ENCODE measurements at regions not wholly inside any gene's neighbourhood (a gene's known extent, or its start where the extent isn't known, plus 50 kb on each side); places are given as distances from the start of the nearest gene placed in this dataset.

DNA sequence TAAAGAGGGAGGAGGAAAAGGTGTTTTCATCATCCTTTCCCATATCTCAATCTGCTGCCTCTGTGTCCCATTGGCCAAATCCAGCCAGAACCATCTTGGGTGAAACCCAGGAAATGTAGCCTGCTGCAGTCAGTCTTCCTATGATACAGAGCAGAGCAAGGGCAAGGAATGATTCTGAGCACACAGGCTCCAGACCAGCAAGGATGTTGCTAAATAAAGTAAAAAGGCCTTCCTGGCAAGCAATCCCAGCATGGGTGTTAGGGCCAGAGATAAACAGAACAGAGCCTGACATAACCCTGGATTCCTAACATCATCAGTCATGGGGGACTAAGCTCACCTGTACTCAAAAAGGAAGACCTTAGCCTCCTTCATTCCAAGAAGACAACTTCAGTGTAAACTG lies 90.7 kb upstream of the AGTR1 start:
- Mint-ChIP-seq H3K9me3 (peaks cover 0 to 4% (median 0%) of the 10 kb centered on the region in 8 donors), H3K36me3 (no peaks in the 10 kb centered on the region), H3K4me1 (no peaks in the 10 kb centered on the region), H3K27ac (no peak overlapping the region), H3K4me3 (no peak overlapping the region), H3K27me3 (no peaks in the 10 kb centered on the region)
- H3K27ac ChIP-seq (ENCODE audit: low read depth, low read length), result no peak overlapping the region
- DNase-seq, result no peak
- intact Hi-C loops (cut with micrococcal nuclease), result no loop called here
- no peak overlapping the region for H3K4me3 ChIP-seq (ENCODE audit: low read length in 2 of 2)
- ChIA-PET POLR2A (ENCODE audit: partially characterized antibody) (no interaction called here), CTCF (ENCODE audit: partially characterized antibody) (no interaction called here)
- H3K9me3 ChIP-seq (ENCODE audit: control insufficient read depth in 1 of 2, low read length in 2 of 2), result no peaks in the 10 kb centered on the region
- H3K4me1 ChIP-seq (ENCODE audit: insufficient read depth, low read length), result no peaks in the 10 kb centered on the region
- H3K36me3 ChIP-seq (ENCODE audit: insufficient read depth, low read length), result no peaks in the 10 kb centered on the region
- no peaks in the 10 kb centered on the region for H3K27me3 ChIP-seq (ENCODE audit: insufficient read depth, low read length)

DNA sequence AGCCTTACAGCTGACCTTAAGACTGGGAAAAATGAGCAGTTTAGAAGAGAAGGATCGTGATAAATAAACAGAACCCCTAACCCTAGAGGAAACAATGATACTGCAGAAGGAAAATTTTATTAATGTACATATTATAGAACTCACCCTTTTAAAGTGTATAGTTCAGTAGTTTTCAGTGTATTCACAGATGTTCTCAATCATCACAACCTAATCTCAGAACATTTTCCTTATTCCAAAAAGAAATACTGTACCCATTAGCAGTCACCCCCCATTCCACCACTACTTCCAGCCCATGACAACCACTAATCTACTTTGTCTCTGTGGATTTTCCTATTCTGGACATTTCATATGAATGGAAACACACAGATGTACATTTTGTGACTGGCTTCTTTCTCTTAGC lies 90.2 kb upstream of the AGTR1 start:
- no peaks in the 10 kb centered on the region for H3K4me1 ChIP-seq (ENCODE audit: insufficient read depth, low read length)
- H3K4me3 ChIP-seq (ENCODE audit: low read length in 2 of 2), result no peak overlapping the region
- H3K27ac ChIP-seq (ENCODE audit: low read depth, low read length), result no peak overlapping the region
- no peaks in the 10 kb centered on the region for H3K27me3 ChIP-seq (ENCODE audit: insufficient read depth, low read length)
- CTCF ChIA-PET (ENCODE audit: partially characterized antibody), result no interaction called here
- no peaks in the 10 kb centered on the region for H3K36me3 Mint-ChIP-seq
- POLR2A ChIA-PET (ENCODE audit: partially characterized antibody), result no interaction called here
- no peak overlapping the region for H3K4me3 Mint-ChIP-seq
- H3K9me3 ChIP-seq (ENCODE audit: control insufficient read depth in 1 of 2, low read length in 2 of 2), result no peaks in the 10 kb centered on the region
- H3K36me3 ChIP-seq (ENCODE audit: insufficient read depth, low read length), result no peaks in the 10 kb centered on the region
- intact Hi-C loops (cut with micrococcal nuclease), result no loop called here
- DNase-seq, result no peak
- no peak overlapping the region for H3K27ac Mint-ChIP-seq
- no peaks in the 10 kb centered on the region for H3K27me3 Mint-ChIP-seq
- no peaks in the 10 kb centered on the region for H3K4me1 Mint-ChIP-seq
- H3K9me3 Mint-ChIP-seq, result peaks cover 0 to 4% (median 0%) of the 10 kb centered on the region in 8 donors

DNA sequence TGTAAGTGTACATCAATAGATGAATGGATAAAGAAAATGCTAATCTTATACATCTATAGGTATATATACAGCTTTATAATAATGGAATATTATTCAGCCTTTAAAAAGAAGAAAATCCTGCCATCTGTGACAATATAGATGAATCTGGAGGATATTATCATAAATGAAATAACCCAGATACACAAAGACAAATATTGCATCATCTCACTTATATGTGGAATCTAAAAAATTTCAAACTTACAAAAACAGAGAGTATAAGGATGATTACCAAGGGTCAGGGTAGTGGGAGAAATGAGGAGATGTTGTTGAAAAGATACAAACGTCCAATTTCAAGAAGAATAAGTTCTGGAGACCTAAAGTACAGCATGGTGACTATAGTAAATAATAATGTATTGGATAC lies 85.4 kb upstream of the AGTR1 start:
- CTCF ChIA-PET (ENCODE audit: partially characterized antibody), result no interaction called here
- Histone ChIP-seq H3K4me3 (ENCODE audit: low read length in 2 of 2) (no peak overlapping the region), H3K27me3 (ENCODE audit: insufficient read depth, low read length) (no peaks in the 10 kb centered on the region), H3K36me3 (ENCODE audit: insufficient read depth, low read length) (no peaks in the 10 kb centered on the region), H3K27ac (ENCODE audit: low read depth, low read length) (no peak overlapping the region), H3K4me1 (ENCODE audit: insufficient read depth, low read length) (no peaks in the 10 kb centered on the region), H3K9me3 (ENCODE audit: control insufficient read depth in 1 of 2, low read length in 2 of 2) (no peaks in the 10 kb centered on the region)
- intact Hi-C loops (cut with micrococcal nuclease), result no loop called here
- DNase-seq, result no peak
- Mint-ChIP-seq H3K36me3 (no peaks in the 10 kb centered on the region), H3K9me3 (peaks cover 0 to 3% (median 0%) of the 10 kb centered on the region in 8 donors), H3K4me3 (no peak overlapping the region), H3K4me1 (no peaks in the 10 kb centered on the region), H3K27ac (no peak overlapping the region), H3K27me3 (no peaks in the 10 kb centered on the region)
- POLR2A ChIA-PET (ENCODE audit: partially characterized antibody), result no interaction called here

DNA sequence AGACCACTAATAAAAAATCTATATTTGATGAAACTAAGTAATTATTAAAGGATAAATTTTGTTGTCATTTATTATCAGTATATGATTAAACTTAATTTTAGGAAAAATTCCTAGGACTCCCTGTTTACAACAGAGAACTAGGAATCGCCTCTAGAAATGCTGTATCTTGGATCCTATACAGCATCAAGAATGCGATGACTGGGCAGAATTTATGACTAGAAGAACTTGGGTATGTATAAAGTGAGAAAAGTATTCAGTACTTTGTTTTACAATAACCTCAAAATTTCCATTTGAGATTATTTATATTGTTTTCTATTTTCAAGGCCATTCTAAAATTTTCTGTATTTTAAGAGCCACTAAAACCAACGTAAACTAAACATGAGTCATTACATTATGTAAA lies 82.3 kb upstream of the AGTR1 start:
- Mint-ChIP-seq H3K27ac (no peak overlapping the region), H3K27me3 (no peaks in the 10 kb centered on the region), H3K4me3 (no peak overlapping the region), H3K4me1 (peaks cover 0 to 6% (median 1%) of the 10 kb centered on the region in 4 donors), H3K9me3 (peaks cover 0 to 7% (median 3%) of the 10 kb centered on the region in 8 donors), H3K36me3 (no peaks in the 10 kb centered on the region)
- ChIA-PET POLR2A (ENCODE audit: partially characterized antibody) (no interaction called here), CTCF (ENCODE audit: partially characterized antibody) (no interaction called here)
- Histone ChIP-seq H3K27ac (ENCODE audit: low read depth, low read length) (no peak overlapping the region), H3K4me3 (ENCODE audit: low read length in 2 of 2) (no peak overlapping the region), H3K9me3 (ENCODE audit: control insufficient read depth in 1 of 2, low read length in 2 of 2) (no peaks in the 10 kb centered on the region), H3K27me3 (ENCODE audit: insufficient read depth, low read length) (no peaks in the 10 kb centered on the region), H3K4me1 (ENCODE audit: insufficient read depth, low read length) (no peaks in the 10 kb centered on the region), H3K36me3 (ENCODE audit: insufficient read depth, low read length) (no peaks in the 10 kb centered on the region)
- no peak for DNase-seq
- intact Hi-C loops (cut with micrococcal nuclease), result no loop called here

DNA sequence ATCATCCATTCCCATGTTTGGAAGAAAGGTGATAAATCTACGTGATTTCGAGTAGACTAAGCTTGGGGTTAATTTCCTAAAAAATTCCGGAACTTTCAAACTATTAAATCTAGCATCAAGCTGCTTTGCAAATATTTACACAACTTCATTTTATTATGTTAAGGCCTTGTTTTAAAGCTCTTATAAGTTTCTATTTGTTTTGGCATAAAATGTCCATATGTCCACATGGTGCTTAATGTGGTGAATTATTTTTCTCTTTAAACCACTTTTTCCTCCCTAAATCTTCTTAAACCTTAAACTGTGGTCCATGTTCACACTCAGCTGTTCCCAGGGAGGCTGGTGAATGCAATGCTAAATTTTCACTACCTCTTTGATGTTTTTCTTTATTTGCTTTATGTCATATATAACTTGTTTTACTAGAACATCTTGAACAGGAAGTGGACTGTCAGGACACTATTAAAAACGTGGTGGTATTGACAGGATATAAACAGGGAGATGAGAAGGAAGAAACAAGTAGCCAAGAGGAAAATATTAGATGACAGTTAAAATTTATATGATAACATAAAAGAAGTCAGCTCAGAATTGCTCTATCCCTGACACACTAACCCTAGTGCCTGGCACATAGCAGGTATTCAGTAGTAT lies 72.5 kb upstream of the AGTR1 start:
- Mint-ChIP-seq H3K27me3 (no peaks in the 10 kb centered on the region), H3K27ac (no peak overlapping the region), H3K9me3 (peaks cover 0 to 20% (median 10%) of the 10 kb centered on the region in 8 donors), H3K4me1 (no peaks in the 10 kb centered on the region), H3K36me3 (no peaks in the 10 kb centered on the region), H3K4me3 (no peak overlapping the region)
- Histone ChIP-seq H3K27me3 (ENCODE audit: insufficient read depth, low read length) (no peaks in the 10 kb centered on the region), H3K4me3 (ENCODE audit: low read length in 2 of 2) (no peak overlapping the region), H3K4me1 (ENCODE audit: insufficient read depth, low read length) (no peaks in the 10 kb centered on the region), H3K27ac (ENCODE audit: low read depth, low read length) (no peak overlapping the region), H3K36me3 (ENCODE audit: insufficient read depth, low read length) (no peaks in the 10 kb centered on the region), H3K9me3 (ENCODE audit: control insufficient read depth in 1 of 2, low read length in 2 of 2) (no peaks in the 10 kb centered on the region)
- ChIA-PET POLR2A (ENCODE audit: partially characterized antibody) (no interaction called here), CTCF (ENCODE audit: partially characterized antibody) (no interaction called here)
- no peak for DNase-seq
- intact Hi-C loops (cut with micrococcal nuclease), result no loop called here

DNA sequence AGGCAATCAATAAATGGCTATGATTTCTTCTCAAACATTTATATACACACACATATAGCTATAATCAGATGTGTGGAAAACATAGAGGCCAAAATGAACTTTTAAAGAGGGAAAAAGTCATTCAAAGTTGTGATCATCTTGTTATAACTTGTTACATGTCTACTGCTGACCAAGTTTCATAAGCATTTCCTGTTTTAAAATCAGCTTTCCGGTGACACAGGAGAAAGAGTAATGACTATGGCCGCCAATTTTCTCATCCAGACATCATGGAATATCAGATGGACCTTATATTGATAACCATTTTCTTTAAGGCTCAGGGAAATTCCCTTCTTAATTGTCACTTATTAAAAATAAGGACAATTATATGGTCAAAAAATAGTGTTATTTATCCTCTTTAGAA lies 71.7 kb upstream of the AGTR1 start:
- DNase-seq, result no peak
- no peaks in the 10 kb centered on the region for H3K9me3 ChIP-seq (ENCODE audit: control insufficient read depth in 1 of 2, low read length in 2 of 2)
- H3K4me3 ChIP-seq (ENCODE audit: low read length in 2 of 2), result no peak overlapping the region
- Mint-ChIP-seq H3K36me3 (no peaks in the 10 kb centered on the region), H3K27me3 (no peaks in the 10 kb centered on the region), H3K27ac (no peak overlapping the region), H3K9me3 (peaks cover 0 to 20% (median 10%) of the 10 kb centered on the region in 8 donors), H3K4me1 (no peaks in the 10 kb centered on the region), H3K4me3 (no peak overlapping the region)
- no peaks in the 10 kb centered on the region for H3K4me1 ChIP-seq (ENCODE audit: insufficient read depth, low read length)
- no peaks in the 10 kb centered on the region for H3K27me3 ChIP-seq (ENCODE audit: insufficient read depth, low read length)
- intact Hi-C loops (cut with micrococcal nuclease), result no loop called here
- POLR2A ChIA-PET (ENCODE audit: partially characterized antibody), result no interaction called here
- CTCF ChIA-PET (ENCODE audit: partially characterized antibody), result no interaction called here
- H3K27ac ChIP-seq (ENCODE audit: low read depth, low read length), result no peak overlapping the region
- H3K36me3 ChIP-seq (ENCODE audit: insufficient read depth, low read length), result no peaks in the 10 kb centered on the region

DNA sequence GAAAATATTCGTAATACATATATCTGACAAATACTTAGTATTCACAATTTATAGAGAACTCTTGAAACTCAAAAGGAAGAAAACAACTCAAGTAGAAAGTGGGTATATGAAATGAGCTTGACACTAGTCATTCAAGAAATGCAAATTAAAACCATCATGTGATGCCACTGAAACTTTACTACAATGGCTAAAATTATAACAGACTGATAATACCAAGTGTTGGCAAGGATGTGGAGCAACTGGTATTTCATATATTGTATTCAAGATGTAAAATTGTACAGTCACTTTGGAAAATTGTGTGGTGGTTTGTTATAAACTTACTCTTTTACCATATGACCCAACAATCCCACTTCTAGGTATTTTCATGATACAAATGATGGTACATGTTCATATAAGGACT lies 68.7 kb upstream of the AGTR1 start:
- H3K27me3 ChIP-seq (ENCODE audit: insufficient read depth, low read length), result no peaks in the 10 kb centered on the region
- no peaks in the 10 kb centered on the region for H3K36me3 Mint-ChIP-seq
- intact Hi-C loops (cut with micrococcal nuclease), result no loop called here
- no peaks in the 10 kb centered on the region for H3K4me1 ChIP-seq (ENCODE audit: insufficient read depth, low read length)
- H3K4me3 ChIP-seq (ENCODE audit: low read length in 2 of 2), result no peak overlapping the region
- CTCF ChIA-PET (ENCODE audit: partially characterized antibody), result no interaction called here
- no peak overlapping the region for H3K4me3 Mint-ChIP-seq
- no peak overlapping the region for H3K27ac Mint-ChIP-seq
- POLR2A ChIA-PET (ENCODE audit: partially characterized antibody), result no interaction called here
- no peaks in the 10 kb centered on the region for H3K36me3 ChIP-seq (ENCODE audit: insufficient read depth, low read length)
- no peak for DNase-seq
- no peaks in the 10 kb centered on the region for H3K9me3 ChIP-seq (ENCODE audit: control insufficient read depth in 1 of 2, low read length in 2 of 2)
- peaks cover 0 to 24% (median 15%) of the 10 kb centered on the region in 8 donors for H3K9me3 Mint-ChIP-seq
- no peaks in the 10 kb centered on the region for H3K4me1 Mint-ChIP-seq
- no peaks in the 10 kb centered on the region for H3K27me3 Mint-ChIP-seq
- no peak overlapping the region for H3K27ac ChIP-seq (ENCODE audit: low read depth, low read length)
